ENCODE measurements at regions not wholly inside any gene's neighbourhood (a gene's known extent, or its start where the extent isn't known, plus 50 kb on each side); places are given as distances from the start of the nearest gene placed in this dataset.

GRCh38 chr5:39906146-39906545 is 481.4 kb upstream of the DAB2 start:
- no peak for TF ChIP-seq CTCF (IDR thresholded peaks at IDR 0.05; ENCODE audit: low read length)
- no peak for TF ChIP-seq EZH2 (IDR thresholded peaks at IDR 0.05; ENCODE audit: borderline replicate concordance, low read length)
